ENCODE measurements at regions not wholly inside any gene's neighbourhood (a gene's known extent, or its start where the extent isn't known, plus 50 kb on each side); places are given as distances from the start of the nearest gene placed in this dataset.

GRCh38 chr16:13587181-13587580 is 332.8 kb upstream of the ERCC4 start:
- Histone ChIP-seq H3K9me2 (ENCODE audit: insufficient read depth, low read length) (no peaks in the 10 kb centered on the region), H3K4me1 (ENCODE audit: insufficient read depth, low read length, poor library complexity, severe bottlenecking) (no peaks in the 10 kb centered on the region), H3K4me2 (ENCODE audit: low read length) (no peak overlapping the region), H3K27ac (ENCODE audit: low read depth, low read length, poor library complexity, severe bottlenecking) (no peak overlapping the region), H3K9me3 (ENCODE audit: low read length) (no peaks in the 10 kb centered on the region), H4K20me1 (ENCODE audit: insufficient read depth, low read length) (no peaks in the 10 kb centered on the region), H3K79me2 (ENCODE audit: insufficient read depth, low read depth, low read length) (no peaks in the 10 kb centered on the region), H2AFZ (ENCODE audit: low read length) (no peak overlapping the region), H3K36me3 (ENCODE audit: insufficient read depth, low read length) (no peaks in the 10 kb centered on the region), H3K4me3 (ENCODE audit: low read depth, low read length, poor library complexity, severe bottlenecking) (no peak overlapping the region)
- intact Hi-C loops (cut with micrococcal nuclease; ENCODE audit: unreplicated experiment), result no loop called here
- no peak for TF ChIP-seq EZH2phosphoT487 (IDR thresholded peaks at IDR 0.05; ENCODE audit: borderline replicate concordance, low read depth, low read length)
- TF ChIP-seq CTCF (conservative IDR thresholded peaks at IDR 0.05; ENCODE audit: low read length), result no peak
- ChIA-PET POLR2A (no interaction called here), CTCF (ENCODE audit: unreplicated experiment) (no interaction called here)
- no peak for DNase-seq (ENCODE audit: low spot score)
- no TSS peak for BruUV-seq (replicated peaks)

- ChIA-PET CTCF (ENCODE audit: unreplicated experiment) (no interaction called here), POLR2A (no interaction called here)
- H4K20me1 ChIP-seq (ENCODE audit: insufficient read depth, low read length), result no peaks in the 10 kb centered on the region
- H3K36me3 ChIP-seq (ENCODE audit: insufficient read depth, low read length), result no peaks in the 10 kb centered on the region
- no TSS peak for BruUV-seq (replicated peaks)
- DNase-seq (ENCODE audit: low spot score), result no peak
- intact Hi-C loops (cut with micrococcal nuclease; ENCODE audit: unreplicated experiment), result no loop called here
- no peak overlapping the region for H3K4me2 ChIP-seq (ENCODE audit: low read length)
- no peaks in the 10 kb centered on the region for H3K79me2 ChIP-seq (ENCODE audit: insufficient read depth, low read depth, low read length)
- no peak overlapping the region for H3K4me3 ChIP-seq (ENCODE audit: low read depth, low read length, poor library complexity, severe bottlenecking)
- no peak overlapping the region for H3K27ac ChIP-seq (ENCODE audit: low read depth, low read length, poor library complexity, severe bottlenecking)
- H3K9me3 ChIP-seq (ENCODE audit: low read length), result no peaks in the 10 kb centered on the region
- H3K9me2 ChIP-seq (ENCODE audit: insufficient read depth, low read length), result no peaks in the 10 kb centered on the region
- no peaks in the 10 kb centered on the region for H3K4me1 ChIP-seq (ENCODE audit: insufficient read depth, low read length, poor library complexity, severe bottlenecking)
- H2AFZ ChIP-seq (ENCODE audit: low read length), result no peak overlapping the region
- TF ChIP-seq EZH2phosphoT487 (IDR thresholded peaks at IDR 0.05; ENCODE audit: borderline replicate concordance, low read depth, low read length), result no peak
- no peak for TF ChIP-seq CTCF (conservative IDR thresholded peaks at IDR 0.05; ENCODE audit: low read length)
These were observed 325.1 kb upstream of the ERCC4 start for GRCh38 chr16:13594823-13595222.

GRCh38 chr16:13606804-13607203 is 313.1 kb upstream of the ERCC4 start:
- TF ChIP-seq CTCF (conservative IDR thresholded peaks at IDR 0.05; ENCODE audit: low read length) (no peak), EZH2phosphoT487 (IDR thresholded peaks at IDR 0.05; ENCODE audit: borderline replicate concordance, low read depth, low read length) (no peak)
- H3K36me3 ChIP-seq (ENCODE audit: insufficient read depth, low read length), result no peaks in the 10 kb centered on the region
- no peaks in the 10 kb centered on the region for H3K79me2 ChIP-seq (ENCODE audit: insufficient read depth, low read depth, low read length)
- no peak overlapping the region for H2AFZ ChIP-seq (ENCODE audit: low read length)
- H3K4me1 ChIP-seq (ENCODE audit: insufficient read depth, low read length, poor library complexity, severe bottlenecking), result no peaks in the 10 kb centered on the region
- no peak overlapping the region for H3K27ac ChIP-seq (ENCODE audit: low read depth, low read length, poor library complexity, severe bottlenecking)
- no peak overlapping the region for H3K4me3 ChIP-seq (ENCODE audit: low read depth, low read length, poor library complexity, severe bottlenecking)
- intact Hi-C loops (cut with micrococcal nuclease; ENCODE audit: unreplicated experiment), result no loop called here
- no peaks in the 10 kb centered on the region for H4K20me1 ChIP-seq (ENCODE audit: insufficient read depth, low read length)
- no peaks in the 10 kb centered on the region for H3K9me3 ChIP-seq (ENCODE audit: low read length)
- no TSS peak for BruUV-seq (replicated peaks)
- H3K9me2 ChIP-seq (ENCODE audit: insufficient read depth, low read length), result no peaks in the 10 kb centered on the region
- no peak for DNase-seq (ENCODE audit: low spot score)
- CTCF ChIA-PET (ENCODE audit: unreplicated experiment), result no interaction called here
- no peak overlapping the region for H3K4me2 ChIP-seq (ENCODE audit: low read length)
- POLR2A ChIA-PET, result no interaction called here

All from OCI-LY7 (cell line).